Testis (tissue), 2 donors: ENCODE measurements at regions not wholly inside any gene's neighbourhood (a gene's known extent, or its start where the extent isn't known, plus 50 kb on each side); places are given as distances from the start of the nearest gene placed in this dataset.

Experiments used
- POLR2A ChIP-seq: fragments of 450-650 bp; IDR thresholded peaks from one replicate; pipeline ENCODE4 v1.6.1; 2017; ENCODE audit warnings: antibody characterized with exemption, mild to moderate bottlenecking, moderate library complexity
- TF ChIP-seq, protein P1 (sequence below), 3 experiments: fragments of 450-650 bp in 2 of 3; fragments of 200-600 bp in 1 of 3; sonication (generic) in 1 of 3; IDR thresholded peaks; one replicate each; pipeline ENCODE4 v1.5.1; 2016 to 2019; ENCODE audit warnings: antibody characterized with exemption in 3 of 3, mild to moderate bottlenecking in 2 of 3, moderate library complexity in 1 of 3

DNA sequence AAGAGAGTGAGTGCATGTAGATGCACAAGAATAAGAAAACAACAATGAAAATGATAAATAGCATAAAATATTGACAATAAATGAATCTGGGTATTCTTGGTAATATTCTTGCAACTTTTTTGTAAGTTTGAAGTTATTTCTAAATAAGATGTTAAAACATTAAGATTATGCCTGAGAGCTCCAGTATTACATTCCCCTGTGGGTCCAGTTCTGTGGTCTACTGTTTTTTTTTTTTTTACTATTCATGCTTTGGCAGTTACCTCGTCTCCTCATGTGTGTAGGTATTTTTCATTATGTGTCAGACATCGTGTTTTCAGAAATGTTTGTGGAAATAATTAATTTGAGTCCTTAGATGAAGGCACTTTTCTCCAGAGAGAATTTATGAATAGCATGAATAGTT is 386.2 kb downstream of the AACS start:
- TF ChIP-seq, protein P1, sequence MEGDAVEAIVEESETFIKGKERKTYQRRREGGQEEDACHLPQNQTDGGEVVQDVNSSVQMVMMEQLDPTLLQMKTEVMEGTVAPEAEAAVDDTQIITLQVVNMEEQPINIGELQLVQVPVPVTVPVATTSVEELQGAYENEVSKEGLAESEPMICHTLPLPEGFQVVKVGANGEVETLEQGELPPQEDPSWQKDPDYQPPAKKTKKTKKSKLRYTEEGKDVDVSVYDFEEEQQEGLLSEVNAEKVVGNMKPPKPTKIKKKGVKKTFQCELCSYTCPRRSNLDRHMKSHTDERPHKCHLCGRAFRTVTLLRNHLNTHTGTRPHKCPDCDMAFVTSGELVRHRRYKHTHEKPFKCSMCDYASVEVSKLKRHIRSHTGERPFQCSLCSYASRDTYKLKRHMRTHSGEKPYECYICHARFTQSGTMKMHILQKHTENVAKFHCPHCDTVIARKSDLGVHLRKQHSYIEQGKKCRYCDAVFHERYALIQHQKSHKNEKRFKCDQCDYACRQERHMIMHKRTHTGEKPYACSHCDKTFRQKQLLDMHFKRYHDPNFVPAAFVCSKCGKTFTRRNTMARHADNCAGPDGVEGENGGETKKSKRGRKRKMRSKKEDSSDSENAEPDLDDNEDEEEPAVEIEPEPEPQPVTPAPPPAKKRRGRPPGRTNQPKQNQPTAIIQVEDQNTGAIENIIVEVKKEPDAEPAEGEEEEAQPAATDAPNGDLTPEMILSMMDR (IDR thresholded peaks at IDR 0.05): no peak
- no peak for TF ChIP-seq POLR2A
